MM.1S (cell line): ENCODE measurements at regions not wholly inside any gene's neighbourhood (a gene's known extent, or its start where the extent isn't known, plus 50 kb on each side); places are given as distances from the start of the nearest gene placed in this dataset.

Experiments used
- CTCF ChIP-seq: fragments of 300-600 bp; sonication (generic); IDR thresholded peaks from 2 replicates; pipeline ENCODE4 v1.5.1; 2016; ENCODE audit warnings: antibody characterized with exemption, low read length, mixed read lengths
- EZH2phosphoT487 ChIP-seq: fragments of 300-600 bp; sonication (generic); IDR thresholded peaks from 2 replicates; pipeline ENCODE4 v1.6.1; 2018; ENCODE audit warnings: antibody characterized with exemption, low read length

- TF ChIP-seq CTCF (no peak), EZH2phosphoT487 (no peak)
Measured at GRCh38 chr2:35246702-35247101, 1108.9 kb upstream of the CRIM1 start.
